Body of pancreas (tissue), 4 donors: ENCODE measurements at regions not wholly inside any gene's neighbourhood (a gene's known extent, or its start where the extent isn't known, plus 50 kb on each side); places are given as distances from the start of the nearest gene placed in this dataset.

Source experiments
- ATAC-seq: fragments of 150-250 bp; one replicate; pipeline ENCODE4 v1.9.1; 2016
- DNase-seq, 4 donors: peaks; one replicate each; pipeline ENCODE4 v3.0.0-alpha.2; 2019
- H3K27ac ChIP-seq, 4 donors: fragments of 200-600 bp; sonication (generic); 1 replicate in 3 of 4; 2 replicates in 1 of 4; pipeline versions ENCODE4 v1.5.1 to v1.6.1; 2016 to 2019; ENCODE audit warnings: mild to moderate bottlenecking in 1 of 4, mixed read lengths in 1 of 4, moderate library complexity in 1 of 4
- H3K27me3 ChIP-seq, 2 donors: fragments of 200-600 bp; sonication (generic); one replicate each; pipeline ENCODE4 v1.6.0; 2016; ENCODE audit warnings: mild to moderate bottlenecking in 1 of 2
- H3K36me3 ChIP-seq, 2 donors: fragments of 200-600 bp; sonication (generic); replicated peaks in 1 of 2; 2 replicates each; pipeline ENCODE4 v1.5.1; 2016; ENCODE audit warnings: low read depth in 2 of 2; ENCODE audit not compliant: insufficient read depth in 1 of 2
- H3K4me1 ChIP-seq: fragments of 200-600 bp; sonication (generic); one replicate; pipeline ENCODE4 v1.6.0; 2016
- H3K4me3 ChIP-seq, 2 donors: fragments of 200-600 bp; sonication (generic); 1 replicate in 1 of 2; 2 replicates in 1 of 2; pipeline ENCODE4 v1.5.1; 2016 to 2019
- H3K9me3 ChIP-seq, 3 donors: fragments of 200-600 bp; sonication (generic); 1 replicate in 2 of 3; 2 replicates in 1 of 3; pipeline ENCODE4 v1.5.1; 2016
- CTCF ChIP-seq, 7 experiments: fragments of 450-650 bp in 4 of 7; fragments of 200-600 bp in 3 of 7; sonication (generic) in 3 of 7; IDR thresholded peaks; one replicate each; pipeline ENCODE4 v1.5.1; 2016 to 2019; ENCODE audit warnings: antibody characterized with exemption in 7 of 7
- POLR2A ChIP-seq, 3 donors: fragments of 450-650 bp; IDR thresholded peaks; one replicate each; pipeline ENCODE4 v1.6.1; 2016; ENCODE audit warnings: antibody characterized with exemption in 3 of 3, mild to moderate bottlenecking in 2 of 3
- WGBS, 2 donors: methylation state at CpG; one replicate each; pipeline ENCODE4 v1.1.5; 2017; 5-methylcytosine and 5-hydroxymethylcytosine counted together
- intact Hi-C: fragments of 100-400 bp; cut with DNase I; formaldehyde crosslinking; loops from one replicate; pipeline ENCODE4 v1.15.1; 2023

- Histone ChIP-seq H3K4me1 (no peaks in the 10 kb centered on the region), H3K36me3 (no peaks in the 10 kb centered on the region), H3K27me3 (no peaks in the 10 kb centered on the region), H3K4me3 (no peak overlapping the region), H3K9me3 (no peaks in the 10 kb centered on the region), H3K27ac (no peak overlapping the region)
- DNase-seq (no peak), ATAC-seq (no peak)
- intact Hi-C loops, result no loop called here
- WGBS, 2 donors, result 34 to 44% methylated on average over 6 to 7 of the region's 7 CpGs
- no peak for TF ChIP-seq CTCF (IDR thresholded peaks at IDR 0.05)
- no peak for TF ChIP-seq POLR2A (IDR thresholded peaks at IDR 0.05)
These were observed 66.7 kb upstream of the GJB5 start for GRCh38 chr1:34688006-34688741.

GRCh38 chr1:34690269-34690668 is 64.6 kb upstream of the GJB5 start:
- H3K36me3 ChIP-seq, result no peaks in the 10 kb centered on the region
- intact Hi-C loops, result no loop called here
- ATAC-seq (no peak), DNase-seq (no peak)
- no peaks in the 10 kb centered on the region for H3K27me3 ChIP-seq
- no peaks in the 10 kb centered on the region for H3K9me3 ChIP-seq
- WGBS, 2 donors, result 29 to 33% methylated on average over 4 of the region's 4 CpGs
- TF ChIP-seq CTCF (IDR thresholded peaks at IDR 0.05), result no peak
- no peak for TF ChIP-seq POLR2A (IDR thresholded peaks at IDR 0.05)
- no peak overlapping the region for H3K27ac ChIP-seq
- no peaks in the 10 kb centered on the region for H3K4me1 ChIP-seq
- H3K4me3 ChIP-seq, result no peak overlapping the region

- Histone ChIP-seq H3K27me3 (no peaks in the 10 kb centered on the region), H3K9me3 (no peaks in the 10 kb centered on the region), H3K4me1 (no peaks in the 10 kb centered on the region), H3K4me3 (no peak overlapping the region), H3K36me3 (no peaks in the 10 kb centered on the region), H3K27ac (no peak overlapping the region)
- TF ChIP-seq POLR2A (IDR thresholded peaks at IDR 0.05), result no peak
- TF ChIP-seq CTCF (IDR thresholded peaks at IDR 0.05), result no peak
- ATAC-seq (no peak), DNase-seq (no peak)
- WGBS, 2 donors, result 92% methylated on average over 2 of the region's 2 CpGs; no CpG with 5 or more reads in 1 of the 2 donors
- intact Hi-C loops, result no loop called here
These were observed 61.8 kb upstream of the GJB5 start for GRCh38 chr1:34693081-34693480.

GRCh38 chr1:34694383-34694782 is 60.5 kb upstream of the GJB5 start:
- Histone ChIP-seq H3K4me3 (no peak overlapping the region), H3K27me3 (no peaks in the 10 kb centered on the region), H3K36me3 (no peaks in the 10 kb centered on the region), H3K27ac (no peak overlapping the region), H3K4me1 (no peaks in the 10 kb centered on the region), H3K9me3 (no peaks in the 10 kb centered on the region)
- ATAC-seq, result no peak
- TF ChIP-seq CTCF (IDR thresholded peaks at IDR 0.05) (no peak), POLR2A (IDR thresholded peaks at IDR 0.05) (no peak)
- intact Hi-C loops, result no loop called here
- 82 to 85% methylated on average over 3 of the region's 3 CpGs for whole genome bisulfite sequencing, 2 donors
- no peak for DNase-seq

- no peak overlapping the region for H3K27ac ChIP-seq
- no peak overlapping the region for H3K4me3 ChIP-seq
- TF ChIP-seq CTCF (IDR thresholded peaks at IDR 0.05) (no peak), POLR2A (IDR thresholded peaks at IDR 0.05) (no peak)
- H3K27me3 ChIP-seq, result no peaks in the 10 kb centered on the region
- DNase-seq, result no peak
- intact Hi-C loops, result no loop called here
- no peaks in the 10 kb centered on the region for H3K9me3 ChIP-seq
- ATAC-seq, result no peak
- H3K4me1 ChIP-seq, result no peaks in the 10 kb centered on the region
- no peaks in the 10 kb centered on the region for H3K36me3 ChIP-seq
- 70 to 80% methylated on average over 7 of the region's 7 CpGs for WGBS, 2 donors
These were observed 59.3 kb upstream of the GJB5 start for GRCh38 chr1:34695580-34695979.
